ENCODE measurements at regions not wholly inside any gene's neighbourhood (a gene's known extent, or its start where the extent isn't known, plus 50 kb on each side); places are given as distances from the start of the nearest gene placed in this dataset.

DNA sequence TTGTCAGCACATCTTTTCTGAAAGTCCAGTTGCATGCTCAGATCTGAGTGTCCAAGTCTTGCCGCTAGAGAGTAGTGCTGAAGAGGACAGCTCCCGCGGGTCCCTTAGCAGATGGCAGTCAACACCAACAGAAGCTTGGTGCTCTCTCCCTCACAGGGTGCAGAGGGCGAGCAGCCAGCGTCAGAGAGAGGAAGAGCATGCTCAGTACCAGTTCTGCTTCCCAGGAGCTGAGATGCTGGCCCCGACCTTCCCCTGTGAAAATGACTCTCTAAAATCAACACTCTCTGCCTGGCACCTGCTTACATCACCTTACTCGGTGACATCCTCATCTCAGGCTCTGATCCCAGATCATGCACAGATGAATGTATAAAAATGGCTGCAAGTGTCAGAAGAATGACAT lies 86.0 kb upstream of the TWIST2 start:
- Histone ChIP-seq H3K9me2 (replicated peaks; ENCODE audit: insufficient read depth, low read length) (no peaks in the 10 kb centered on the region), H3F3A (ENCODE audit: insufficient read depth, low read length) (no peaks in the 10 kb centered on the region), H3K4me1 (ENCODE audit: low read length) (no peaks in the 10 kb centered on the region), H4K20me1 (ENCODE audit: insufficient read depth, low read length) (no peaks in the 10 kb centered on the region), H3K9ac (ENCODE audit: low read length) (no peak overlapping the region), H3K36me3 (replicated peaks; ENCODE audit: insufficient read depth, low read length) (no peaks in the 10 kb centered on the region), H3K27ac (ENCODE audit: low read length) (no peak overlapping the region), H3K4me2 (ENCODE audit: low read depth, low read length) (no peak overlapping the region), H3K79me2 (ENCODE audit: low read length) (no peaks in the 10 kb centered on the region), H2AFZ (ENCODE audit: low read length) (no peak overlapping the region), H3K27me3 (replicated peaks; ENCODE audit: insufficient read depth, low read length) (no peaks in the 10 kb centered on the region; the same call in 1 of the 2 replicates), H3K4me3 (ENCODE audit: low read length) (no peak overlapping the region), H3K9me3 (replicated peaks; ENCODE audit: insufficient read depth, low read length) (no peaks in the 10 kb centered on the region)
- TF ChIP-seq, protein P1, sequence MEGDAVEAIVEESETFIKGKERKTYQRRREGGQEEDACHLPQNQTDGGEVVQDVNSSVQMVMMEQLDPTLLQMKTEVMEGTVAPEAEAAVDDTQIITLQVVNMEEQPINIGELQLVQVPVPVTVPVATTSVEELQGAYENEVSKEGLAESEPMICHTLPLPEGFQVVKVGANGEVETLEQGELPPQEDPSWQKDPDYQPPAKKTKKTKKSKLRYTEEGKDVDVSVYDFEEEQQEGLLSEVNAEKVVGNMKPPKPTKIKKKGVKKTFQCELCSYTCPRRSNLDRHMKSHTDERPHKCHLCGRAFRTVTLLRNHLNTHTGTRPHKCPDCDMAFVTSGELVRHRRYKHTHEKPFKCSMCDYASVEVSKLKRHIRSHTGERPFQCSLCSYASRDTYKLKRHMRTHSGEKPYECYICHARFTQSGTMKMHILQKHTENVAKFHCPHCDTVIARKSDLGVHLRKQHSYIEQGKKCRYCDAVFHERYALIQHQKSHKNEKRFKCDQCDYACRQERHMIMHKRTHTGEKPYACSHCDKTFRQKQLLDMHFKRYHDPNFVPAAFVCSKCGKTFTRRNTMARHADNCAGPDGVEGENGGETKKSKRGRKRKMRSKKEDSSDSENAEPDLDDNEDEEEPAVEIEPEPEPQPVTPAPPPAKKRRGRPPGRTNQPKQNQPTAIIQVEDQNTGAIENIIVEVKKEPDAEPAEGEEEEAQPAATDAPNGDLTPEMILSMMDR (IDR thresholded peaks at IDR 0.05; ENCODE audit: low read length) = no peak
- TF ChIP-seq EZH2phosphoT487 (IDR thresholded peaks at IDR 0.05; ENCODE audit: low read length) (no peak), EZH2 (optimal IDR thresholded peaks at IDR 0.05; ENCODE audit: low read depth, low read length) (no peak)
- no peak for DNase-seq

DNA sequence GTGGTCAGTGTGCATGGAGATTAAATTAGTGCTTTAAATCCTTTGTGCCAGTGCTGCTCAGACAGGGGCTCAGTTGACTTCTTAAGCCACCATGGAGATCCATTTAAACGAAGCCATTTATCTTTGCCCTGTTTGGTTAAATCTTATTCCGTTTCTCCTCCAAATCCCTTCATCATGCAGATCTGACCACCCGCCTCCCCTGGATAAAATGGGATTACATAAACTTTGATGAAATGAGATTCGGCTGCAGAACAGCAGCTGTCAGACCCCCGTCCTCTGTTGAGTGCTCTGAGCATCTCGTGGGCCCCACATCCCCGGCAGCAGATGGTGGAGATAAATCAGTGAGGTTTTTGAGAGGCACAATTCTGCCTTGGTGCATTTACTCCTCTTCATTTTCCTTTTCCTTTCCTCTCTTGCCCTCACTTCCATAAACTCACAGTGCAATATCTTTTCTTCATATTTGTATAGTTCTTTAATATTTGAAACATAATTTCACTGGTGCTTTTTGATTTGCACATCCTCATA lies 84.4 kb upstream of the TWIST2 start:
- no peaks in the 10 kb centered on the region for H3K9me2 ChIP-seq (replicated peaks; ENCODE audit: insufficient read depth, low read length)
- no peaks in the 10 kb centered on the region for H3K9me3 ChIP-seq (replicated peaks; ENCODE audit: insufficient read depth, low read length)
- H3K4me2 ChIP-seq (ENCODE audit: low read depth, low read length) = no peak overlapping the region
- no peak for DNase-seq
- H3K27me3 ChIP-seq (replicated peaks; ENCODE audit: insufficient read depth, low read length) = no peaks in the 10 kb centered on the region; the same call in 1 of the 2 replicates
- H2AFZ ChIP-seq (ENCODE audit: low read length) = no peak overlapping the region
- no peaks in the 10 kb centered on the region for H3K36me3 ChIP-seq (replicated peaks; ENCODE audit: insufficient read depth, low read length)
- H3K79me2 ChIP-seq (ENCODE audit: low read length) = no peaks in the 10 kb centered on the region
- H3K9ac ChIP-seq (ENCODE audit: low read length) = no peak overlapping the region
- no peak overlapping the region for H3K4me3 ChIP-seq (ENCODE audit: low read length)
- no peaks in the 10 kb centered on the region for H3K4me1 ChIP-seq (ENCODE audit: low read length)
- no peak overlapping the region for H3K27ac ChIP-seq (ENCODE audit: low read length)
- no peaks in the 10 kb centered on the region for H3F3A ChIP-seq (ENCODE audit: insufficient read depth, low read length)
- TF ChIP-seq EZH2phosphoT487 (IDR thresholded peaks at IDR 0.05; ENCODE audit: low read length) (no peak), EZH2 (optimal IDR thresholded peaks at IDR 0.05; ENCODE audit: low read depth, low read length) (no peak)
- TF ChIP-seq, protein P1 (IDR thresholded peaks at IDR 0.05; ENCODE audit: low read length) = no peak
- no peaks in the 10 kb centered on the region for H4K20me1 ChIP-seq (ENCODE audit: insufficient read depth, low read length)

DNA sequence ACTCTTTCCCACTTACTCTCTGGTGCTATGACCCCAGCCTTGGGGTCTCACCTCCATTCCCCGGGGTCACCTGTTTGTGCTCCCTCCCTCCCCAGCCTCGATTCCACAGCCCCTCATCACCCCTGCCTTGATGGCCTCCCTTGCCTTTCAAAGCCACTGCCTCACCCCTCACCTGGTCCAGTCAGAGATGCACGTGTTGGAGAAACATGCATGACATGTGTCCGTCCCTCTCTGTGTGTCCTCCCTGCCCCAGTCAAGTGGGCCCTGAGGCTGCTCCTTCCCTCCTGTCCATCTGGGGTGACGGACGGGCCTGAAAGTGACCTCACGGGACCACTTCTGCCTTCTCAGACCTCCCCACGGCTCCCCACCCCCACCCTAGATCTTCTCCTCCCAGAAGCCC lies 82.3 kb upstream of the TWIST2 start:
- Histone ChIP-seq H3K27ac (ENCODE audit: low read length) (no peak overlapping the region), H3K79me2 (ENCODE audit: low read length) (no peaks in the 10 kb centered on the region), H3K9me2 (replicated peaks; ENCODE audit: insufficient read depth, low read length) (no peaks in the 10 kb centered on the region), H3K4me2 (ENCODE audit: low read depth, low read length) (no peak overlapping the region), H3K36me3 (replicated peaks; ENCODE audit: insufficient read depth, low read length) (no peaks in the 10 kb centered on the region), H3F3A (ENCODE audit: insufficient read depth, low read length) (no peaks in the 10 kb centered on the region), H3K9me3 (replicated peaks; ENCODE audit: insufficient read depth, low read length) (no peaks in the 10 kb centered on the region), H3K9ac (ENCODE audit: low read length) (no peak overlapping the region), H2AFZ (ENCODE audit: low read length) (no peak overlapping the region), H4K20me1 (ENCODE audit: insufficient read depth, low read length) (no peaks in the 10 kb centered on the region), H3K27me3 (replicated peaks; ENCODE audit: insufficient read depth, low read length) (no peaks in the 10 kb centered on the region; the same call in 1 of the 2 replicates), H3K4me1 (ENCODE audit: low read length) (no peaks in the 10 kb centered on the region), H3K4me3 (ENCODE audit: low read length) (no peak overlapping the region)
- no peak for DNase-seq
- no peak for TF ChIP-seq EZH2 (optimal IDR thresholded peaks at IDR 0.05; ENCODE audit: low read depth, low read length)
- TF ChIP-seq, protein P1 (IDR thresholded peaks at IDR 0.05; ENCODE audit: low read length) = no peak
- no peak for TF ChIP-seq EZH2phosphoT487 (IDR thresholded peaks at IDR 0.05; ENCODE audit: low read length)
